K562 (cell line): ENCODE measurements at regions not wholly inside any gene's neighbourhood (a gene's known extent, or its start where the extent isn't known, plus 50 kb on each side); places are given as distances from the start of the nearest gene placed in this dataset.

Experiments used
- ATAC-seq: fragments of 200-7000 bp; cut with Tn5 transposase; 3 replicates; pipeline ENCODE4 v1.9.1; 2020; ENCODE audit warnings: moderate library complexity
- BruUV-seq: library from RNA; stranded (reverse); fragments of 400-500 nt; replicated peaks from 2 replicates; lab custom pipeline; 2021; lab: Mats Ljungman, UMichigan
- CTCF ChIA-PET: fragments of 300-600 bp; formaldehyde crosslinking; extraction: SDS; loops from one replicate; lab custom pipeline; 2021; ENCODE audit warnings: low intra/inter-chr PET ratio; lab: Yijun Ruan, JAX
- POLR2A ChIA-PET: fragments of 300-600, 350-650 bp; sonication (Branson Sonifier 250); formaldehyde crosslinking; extraction: SDS; loops from one replicate; lab custom pipeline; 2021; ENCODE audit warnings: antibody characterized with exemption, inconsistent platforms; lab: Yijun Ruan, JAX
- DNase-seq, 4 experiments: peaks; one replicate each; pipeline versions ENCODE4 v3.0.0 to v3.0.0-alpha.2; 2011 to 2018; ENCODE audit warnings: low spot score in 3 of 4, mixed read lengths in 3 of 4; ENCODE audit errors: extremely low read depth in 1 of 4
- FAIRE-seq: peaks from 2 replicates; lab custom pipeline; 2011; peaks lifted over from hg19 to GRCh38; lab: Jason Lieb, UNC
- H2AFZ ChIP-seq: 2 replicates; pipeline ENCODE4 v1.6.0; 2011; ENCODE audit warnings: low read depth, low read length, control low read depth, inconsistent platforms
- H3K27ac ChIP-seq: fragments of 200-600 bp; 3 replicates; pipeline ENCODE4 v1.8.0; 2011; ENCODE audit warnings: low read depth, mild to moderate bottlenecking, control low read depth, inconsistent platforms, low read length, moderate library complexity, mixed read lengths; ENCODE audit errors: extremely low read depth
- H3K27me3 ChIP-seq, 2 experiments: fragments of 300-600 bp in 1 of 2; 2 replicates in 1 of 2; 3 replicates in 1 of 2; pipeline versions ENCODE4 v1.6.0 to v1.8.0; 2011; ENCODE audit warnings: inconsistent platforms in 2 of 2, low read length in 2 of 2, mild to moderate bottlenecking in 1 of 2, mixed read lengths in 1 of 2, moderate library complexity in 1 of 2; ENCODE audit not compliant: control insufficient read depth in 2 of 2, insufficient read depth in 2 of 2
- H3K36me3 ChIP-seq: fragments of 300-600 bp; 3 replicates; pipeline ENCODE4 v1.8.0; 2011; ENCODE audit warnings: mild to moderate bottlenecking, low read length, inconsistent platforms; ENCODE audit not compliant: control insufficient read depth, insufficient read depth
- H3K4me1 ChIP-seq, 2 experiments: fragments of 200-600 bp in 1 of 2; replicated peaks in 1 of 2; 2 replicates in 1 of 2; 3 replicates in 1 of 2; pipeline versions ENCODE4 v1.5.1 to v1.8.0; 2011; ENCODE audit warnings: inconsistent platforms in 2 of 2, low read length in 2 of 2, mild to moderate bottlenecking in 1 of 2, mixed read lengths in 1 of 2, moderate library complexity in 1 of 2; ENCODE audit not compliant: control insufficient read depth in 2 of 2, insufficient read depth in 2 of 2
- H3K4me2 ChIP-seq: 2 replicates; pipeline ENCODE4 v1.6.1; 2011; ENCODE audit warnings: low read length, control low read depth, inconsistent platforms, mixed read lengths; ENCODE audit not compliant: insufficient read depth
- H3K4me3 ChIP-seq: fragments of 200-600 bp; sonication (generic), shearing (Covaris generic); 2 replicates; pipeline ENCODE4 v1.5.1; 2016; ENCODE audit warnings: control low read depth, inconsistent platforms
- H3K79me2 ChIP-seq: fragments of 200-600 bp; 3 replicates; pipeline ENCODE4 v1.8.0; 2011; ENCODE audit warnings: low read length, inconsistent platforms; ENCODE audit not compliant: control insufficient read depth, insufficient read depth
- H3K9ac ChIP-seq, 2 experiments: 2 replicates each; pipeline versions ENCODE4 v1.6.0 to v1.6.1; 2011; ENCODE audit warnings: low read depth in 2 of 2, low read length in 2 of 2, control low read depth in 1 of 2, inconsistent platforms in 1 of 2, mild to moderate bottlenecking in 1 of 2, mixed read lengths in 1 of 2; ENCODE audit not compliant: insufficient read depth in 1 of 2
- H3K9me1 ChIP-seq: one replicate; pipeline ENCODE4 v1.6.0; 2011; ENCODE audit warnings: inconsistent platforms, mild to moderate bottlenecking, low read length, moderate library complexity; ENCODE audit not compliant: control insufficient read depth, insufficient read depth
- H3K9me3 ChIP-seq: replicated peaks from 2 replicates; pipeline ENCODE4 v1.5.1; 2011; ENCODE audit warnings: low read depth, low read length, inconsistent platforms; ENCODE audit not compliant: control insufficient read depth, insufficient read depth
- H4K20me1 ChIP-seq: replicated peaks from 2 replicates; pipeline ENCODE4 v1.6.1; 2011; ENCODE audit warnings: low read length, inconsistent platforms, mixed read lengths; ENCODE audit not compliant: control insufficient read depth, insufficient read depth
- CBX3 ChIP-seq, 2 experiments: IDR thresholded peaks; 1 replicate in 1 of 2; 2 replicates in 1 of 2; pipeline ENCODE4 v1.6.1; 2012; ENCODE audit warnings: inconsistent platforms in 2 of 2, low read length in 2 of 2, borderline replicate concordance in 1 of 2, control low read depth in 1 of 2
- CHD2 ChIP-seq: IDR thresholded peaks from 2 replicates; pipeline ENCODE4 v1.6.1; 2011; ENCODE audit warnings: low read depth, low read length
- EHMT2 ChIP-seq: fragments of 450-650 bp; IDR thresholded peaks from 2 replicates; pipeline ENCODE4 v1.6.1; 2018; ENCODE audit warnings: antibody characterized with exemption
- FOSL1 ChIP-seq: fragments of 200-800 bp; sonication (Bioruptor generic); conservative IDR thresholded peaks from 2 replicates; pipeline ENCODE4 v1.6.1; 2016; ENCODE audit warnings: missing genetic modification characterization, missing compliant biosample characterization
- HNRNPLL ChIP-seq: fragments of 200-400 bp; formaldehyde crosslinking; IDR thresholded peaks from 2 replicates; pipeline ENCODE4 v1.6.1; 2017; ENCODE audit warnings: low read length, low read depth, mild to moderate bottlenecking; ENCODE audit not compliant: poor library complexity, severe bottlenecking
- MXD1 ChIP-seq: fragments of 250-450 bp; sonication (Bioruptor Pico); IDR thresholded peaks from 2 replicates; pipeline ENCODE4 v1.8.0; 2021; ENCODE audit warnings: borderline replicate concordance, mild to moderate bottlenecking, moderate library complexity; ENCODE audit not compliant: poor library complexity, severe bottlenecking
- NR3C1 ChIP-seq: sonication (generic); formaldehyde crosslinking; IDR thresholded peaks from 2 replicates; pipeline ENCODE4 v1.8.1; 2022; ENCODE audit warnings: missing genetic modification reagents
- PHF21A ChIP-seq: fragments of 450-650 bp; IDR thresholded peaks from 2 replicates; pipeline ENCODE4 v1.6.1; 2017; ENCODE audit warnings: low read depth, borderline replicate concordance
- REST ChIP-seq, 2 experiments: fragments of 450-650 bp; formaldehyde crosslinking in 1 of 2; IDR thresholded peaks; 2 replicates each; pipeline versions ENCODE4 v1.4.0 to v1.6.1; 2014 to 2020; ENCODE audit warnings: mild to moderate bottlenecking in 2 of 2, borderline replicate concordance in 1 of 2, low read depth in 1 of 2
- SOX6 ChIP-seq: fragments of 450-650 bp; IDR thresholded peaks from 2 replicates; pipeline ENCODE4 v1.6.1; 2014; ENCODE audit warnings: mild to moderate bottlenecking
- STAT5A ChIP-seq: IDR thresholded peaks from 2 replicates; pipeline ENCODE4 v1.6.1; 2012; ENCODE audit warnings: low read length, inconsistent platforms, borderline replicate concordance
- TEAD1 ChIP-seq, 2 experiments: fragments of 450-650 bp in 1 of 2; sonication (generic) in 1 of 2; formaldehyde crosslinking; IDR thresholded peaks; 2 replicates each; pipeline versions ENCODE4 v1.4.0 to v1.8.0; 2020 to 2022; ENCODE audit warnings: mild to moderate bottlenecking in 2 of 2, missing genetic modification reagents in 1 of 2
- TRIM28 ChIP-seq: fragments of 450-650 bp; IDR thresholded peaks from 2 replicates; pipeline ENCODE4 v1.6.1; 2017
- U2AF2 ChIP-seq: fragments of 200-400 bp; formaldehyde crosslinking; optimal IDR thresholded peaks from 2 replicates; pipeline ENCODE3; 2017; ENCODE audit warnings: low read depth, mild to moderate bottlenecking, low read length
- ZNF232 ChIP-seq: sonication (generic); formaldehyde crosslinking; IDR thresholded peaks from 2 replicates; pipeline ENCODE4 v1.8.0; 2022; ENCODE audit warnings: mild to moderate bottlenecking, missing genetic modification reagents
- ZNF3 ChIP-seq: fragments of 250-450 bp; sonication (Bioruptor Pico); IDR thresholded peaks from 2 replicates; pipeline ENCODE4 v1.5.0; 2021; ENCODE audit warnings: mild to moderate bottlenecking, moderate library complexity
- ZNF384 ChIP-seq: IDR thresholded peaks from 2 replicates; pipeline ENCODE4 v1.6.1; 2012; ENCODE audit warnings: low read depth, low read length, improper control_type of control experiment
- in situ Hi-C: fragments of 300-500 bp; cut with MboI; formaldehyde crosslinking; loops from 4 replicates; pipeline ENCODE4 v1.15.0; 2018; ENCODE audit warnings: inconsistent platforms, mixed read lengths
- intact Hi-C: fragments of 100-400 bp; cut with micrococcal nuclease; formaldehyde crosslinking; loops from 2 replicates; pipeline ENCODE4 v1.14.2; 2022

GRCh38 chr6:100240798-100241197 lies 223.9 kb downstream of the SIM1 start:
- no peak for ATAC-seq
- Histone ChIP-seq H3K4me3 (no peak overlapping the region), H2AFZ (0 out of 2 replicates have a peak overlapping the region, but pooled peaks have one; percentile 43), H3K27ac (no peak overlapping the region), H3K4me1 (no peaks in the 10 kb centered on the region; a peak in 1 of 5 replicates), H3K27me3 (no peaks in the 10 kb centered on the region), H3K4me2 (no peak overlapping the region), H3K9me1 (no peaks in the 10 kb centered on the region), H3K9me3 (no peaks in the 10 kb centered on the region), H3K9ac (no peak overlapping the region), H4K20me1 (no peaks in the 10 kb centered on the region), H3K36me3 (no peaks in the 10 kb centered on the region), H3K79me2 (no peaks in the 10 kb centered on the region)
- in situ Hi-C loops = no loop called here
- no peak for DNase-seq
- intact Hi-C loops = no loop called here
- BruUV-seq = no TSS peak
- POLR2A ChIA-PET = interaction anchor here (1.0 to 1.3 kb wide), 2 partner anchors 8 to 11 kb away, joined by 3 read pairs; no protein-coding TSS in a partner anchor
- no peak for FAIRE-seq
- CTCF ChIA-PET = no interaction called here
- TF ChIP-seq U2AF2 (no peak), PHF21A (no peak), STAT5A (no peak), CHD2 (no peak), ZNF3 (no peak), CBX3 (IDR thresholded peaks at IDR 0.05; ENCODE audit: borderline replicate concordance in 1 of 2, low read length in 2 of 2) (no peak), MXD1 (CRISPR knock-in tag) (no peak), NR3C1 (CRISPR knock-in tag) (no peak), TRIM28 (no peak), TEAD1 (CRISPR knock-in tag; IDR thresholded peaks at IDR 0.05) (no peak), ZNF384 (no peak), HNRNPLL (no peak), SOX6 (no peak), FOSL1 (no peak), REST (IDR thresholded peaks at IDR 0.05; ENCODE audit: borderline replicate concordance) (no peak), REST (CRISPR knock-in tag; IDR thresholded peaks at IDR 0.05; ENCODE audit: low read depth) (no peak), EHMT2 (no peak), ZNF232 (CRISPR knock-in tag) (no peak)
